ENCODE measurements at regions not wholly inside any gene's neighbourhood (a gene's known extent, or its start where the extent isn't known, plus 50 kb on each side); places are given as distances from the start of the nearest gene placed in this dataset.

DNA sequence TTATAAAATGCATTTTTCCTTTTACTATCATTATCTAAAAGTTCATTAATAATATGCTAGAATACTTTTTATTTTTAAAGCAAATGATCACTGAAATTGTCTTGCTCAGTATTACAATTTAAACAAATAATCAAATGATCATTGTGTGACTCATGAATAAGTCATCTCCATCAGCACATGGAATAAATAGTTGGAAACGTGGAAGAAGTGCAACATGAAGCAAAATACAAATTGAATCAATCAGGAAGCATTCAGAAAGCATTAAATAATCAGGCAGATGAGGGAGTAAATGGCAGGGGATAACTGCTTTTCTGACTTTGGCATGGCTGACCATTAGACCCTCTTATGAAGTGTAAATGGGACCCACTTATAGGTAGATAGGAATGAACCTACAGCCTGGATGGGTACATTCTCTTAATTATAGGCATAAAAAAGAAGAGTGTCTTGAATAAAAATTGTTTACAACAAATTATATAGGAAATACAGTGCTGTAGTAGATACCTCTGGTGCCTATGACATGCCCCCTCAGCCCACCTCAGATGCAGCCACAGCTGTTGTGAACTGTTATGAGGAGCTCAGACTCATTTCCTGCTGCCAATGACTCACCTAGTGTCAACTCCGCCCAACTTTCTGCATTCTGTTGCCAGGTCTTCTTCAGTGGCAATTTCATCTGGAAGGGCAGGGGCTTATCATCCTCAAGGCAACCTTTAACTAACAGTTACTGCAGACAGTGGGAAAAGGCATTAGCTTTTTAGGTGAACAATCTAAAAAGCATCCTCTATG, 936.0 kb downstream of the TRIB2 start:
- ChIA-PET CTCF (no interaction called here), POLR2A (no interaction called here)
- H3K4me1 ChIP-seq (ENCODE audit: control insufficient read depth, insufficient read depth, low read length) = no peaks in the 10 kb centered on the region
- no peak overlapping the region for H3K27ac ChIP-seq (ENCODE audit: extremely low read depth, low read depth, low read length)
- no peak for TF ChIP-seq ZNF169 (tag by site-specific recombination; IDR thresholded peaks at IDR 0.05)
- TF ChIP-seq PRDM4 (tag by site-specific recombination; IDR thresholded peaks at IDR 0.05) = no peak
- no peak for TF ChIP-seq ZNF157 (tag by site-specific recombination; IDR thresholded peaks at IDR 0.05)
- no peak for TF ChIP-seq ZNF202 (tag by site-specific recombination; IDR thresholded peaks at IDR 0.05; ENCODE audit: borderline replicate concordance)
- no peak for TF ChIP-seq ZIC2 (tag by site-specific recombination; IDR thresholded peaks at IDR 0.05)
- TF ChIP-seq GLI4 (tag by site-specific recombination; IDR thresholded peaks at IDR 0.05) = no peak
- TF ChIP-seq ZNF513 (tag by site-specific recombination; IDR thresholded peaks at IDR 0.05) = no peak
- no peaks in the 10 kb centered on the region for H3K9me3 ChIP-seq (ENCODE audit: control insufficient read depth, insufficient read depth, low read depth, low read length)
- no peaks in the 10 kb centered on the region for H3K36me3 ChIP-seq (ENCODE audit: control insufficient read depth in 2 of 2, insufficient read depth in 1 of 2, low read length in 2 of 2)
- H3K4me3 ChIP-seq (ENCODE audit: low read depth, low read length) = no peak overlapping the region

DNA sequence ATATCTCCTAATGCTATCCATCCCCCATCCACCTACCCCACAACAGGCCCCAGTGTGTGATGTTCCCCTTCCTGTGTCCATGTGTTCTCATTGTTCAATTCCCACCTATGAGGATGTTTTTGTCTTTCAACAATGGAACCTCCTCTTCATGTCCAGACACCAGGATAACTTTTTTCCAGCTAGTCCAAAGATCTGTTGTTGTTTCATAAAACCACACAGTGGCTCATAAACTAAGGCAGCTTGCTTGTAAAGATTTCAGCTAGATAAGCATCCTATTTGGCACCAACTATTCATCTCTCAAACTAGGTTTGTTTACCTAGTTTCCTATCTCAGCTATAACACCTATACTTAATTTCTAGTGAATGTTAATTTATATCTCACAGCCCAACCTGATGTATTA, 937.7 kb downstream of the TRIB2 start:
- CTCF ChIA-PET = no interaction called here
- no peaks in the 10 kb centered on the region for H3K9me3 ChIP-seq (ENCODE audit: control insufficient read depth, insufficient read depth, low read depth, low read length)

More for the DNA sequence above, 937.7 kb downstream of the TRIB2 start:
- POLR2A ChIA-PET = no interaction called here
- no peak overlapping the region for H3K27ac ChIP-seq (ENCODE audit: extremely low read depth, low read depth, low read length)
- H3K4me3 ChIP-seq (ENCODE audit: low read depth, low read length) = no peak overlapping the region
- no peaks in the 10 kb centered on the region for H3K36me3 ChIP-seq (ENCODE audit: control insufficient read depth in 2 of 2, insufficient read depth in 1 of 2, low read length in 2 of 2)
- no peak for TF ChIP-seq ZNF518A (tag by site-specific recombination; conservative IDR thresholded peaks at IDR 0.05; ENCODE audit: low read depth)
- 0 out of 2 replicates have a peak, but pooled peaks have one; percentile 30 for TF ChIP-seq HOXD13 (CRISPR knock-in tag; IDR thresholded peaks at IDR 0.05; ENCODE audit: borderline replicate concordance)
- H3K4me1 ChIP-seq (ENCODE audit: control insufficient read depth, insufficient read depth, low read length) = no peaks in the 10 kb centered on the region
